ENCODE measurements at regions not wholly inside any gene's neighbourhood (a gene's known extent, or its start where the extent isn't known, plus 50 kb on each side); places are given as distances from the start of the nearest gene placed in this dataset.
A peak's percentile ranks its signal among the peaks of the same experiment; 100 is the strongest.

GRCh38 chr1:8077120-8077573, 51.0 kb upstream of the ERRFI1 start (continued):
- TF ChIP-seq ZNF609 (CRISPR knock-in tag; IDR thresholded peaks at IDR 0.05; ENCODE audit: borderline replicate concordance) (no peak; the same call in 1 of the 2 replicates), CTCF (CRISPR knock-in tag; IDR thresholded peaks at IDR 0.05) (0 out of 2 replicates have a peak, but pooled peaks have one; percentile 10), NCOR1 (IDR thresholded peaks at IDR 0.05; ENCODE audit: borderline replicate concordance, low read length) (peak; percentile 61), SSRP1 (CRISPR knock-in tag; IDR thresholded peaks at IDR 0.05) (peak; percentile 65; the same call in 1 of the 2 replicates), ZNF652 (CRISPR knock-in tag; IDR thresholded peaks at IDR 0.05; ENCODE audit: borderline replicate concordance, low read depth) (peak; percentile 17; the same call in 1 of the 2 replicates), HNRNPK (IDR thresholded peaks at IDR 0.05; ENCODE audit: low read depth, low read length, poor library complexity, severe bottlenecking) (peak; percentile 74), UBTF (CRISPR knock-in tag; IDR thresholded peaks at IDR 0.05) (peak; percentile 66), ZNF350 (CRISPR knock-in tag; IDR thresholded peaks at IDR 0.05; ENCODE audit: borderline replicate concordance, low read depth) (peak; percentile 81), PAXIP1 (CRISPR knock-in tag; conservative IDR thresholded peaks at IDR 0.05) (peak; percentile 84), NCOA2 (CRISPR knock-in tag; IDR thresholded peaks at IDR 0.05) (peak; percentile 54; the same call in 1 of the 2 replicates), IRF2 (CRISPR knock-in tag; IDR thresholded peaks at IDR 0.05) (peak; percentile 71), SOX5 (CRISPR knock-in tag; IDR thresholded peaks at IDR 0.05; ENCODE audit: borderline replicate concordance) (peak; percentile 52; the same call in 1 of the 2 replicates), THAP9 (CRISPR knock-in tag; IDR thresholded peaks at IDR 0.05; ENCODE audit: borderline replicate concordance) (0 out of 2 replicates have a peak, but pooled peaks have one; percentile 20)
